HG02852 (cell line): ENCODE measurements at regions not wholly inside any gene's neighbourhood (a gene's known extent, or its start where the extent isn't known, plus 50 kb on each side); places are given as distances from the start of the nearest gene placed in this dataset.

Experiments used
- ATAC-seq: cut with Tn5 transposase; IDR thresholded peaks from one replicate; pipeline ENCODE4 v1.9.1; 2021; ENCODE audit warnings: mild to moderate bottlenecking, moderate library complexity; ENCODE audit not compliant: unreplicated experiment

DNA sequence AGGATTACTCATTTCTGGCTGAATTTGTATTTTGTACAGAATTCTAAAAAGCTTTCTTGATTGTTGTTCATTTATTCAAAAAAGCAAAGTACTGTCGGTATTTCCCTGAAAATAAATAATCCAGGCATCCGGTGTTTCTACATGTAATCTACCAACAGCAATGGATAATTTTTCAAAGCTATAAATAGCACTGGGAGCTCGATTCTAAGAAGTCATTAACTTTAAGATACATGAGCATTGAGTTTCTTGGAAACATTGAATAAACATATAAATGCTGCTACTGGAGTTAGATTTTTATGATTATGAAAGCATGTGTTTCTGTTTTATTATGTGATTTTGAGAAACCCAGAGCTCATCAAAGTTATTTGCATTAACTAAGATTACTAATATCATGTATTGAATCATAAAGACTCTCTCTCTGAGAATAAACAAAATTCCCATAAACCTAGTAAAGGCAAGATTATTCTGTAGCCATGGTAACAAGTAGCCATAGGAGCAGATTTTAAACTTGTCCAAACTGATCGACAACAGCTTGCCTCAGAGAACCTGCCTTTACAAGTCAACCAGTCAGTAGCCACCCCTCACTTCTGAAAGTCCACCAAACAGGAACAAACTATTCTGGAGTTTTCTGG, 197.0 kb downstream of the DRD1 start:
- no peak for ATAC-seq

- ATAC-seq, result no peak
Measured at GRCh38 chr5:175246242-175246888, 197.6 kb downstream of the DRD1 start.

DNA sequence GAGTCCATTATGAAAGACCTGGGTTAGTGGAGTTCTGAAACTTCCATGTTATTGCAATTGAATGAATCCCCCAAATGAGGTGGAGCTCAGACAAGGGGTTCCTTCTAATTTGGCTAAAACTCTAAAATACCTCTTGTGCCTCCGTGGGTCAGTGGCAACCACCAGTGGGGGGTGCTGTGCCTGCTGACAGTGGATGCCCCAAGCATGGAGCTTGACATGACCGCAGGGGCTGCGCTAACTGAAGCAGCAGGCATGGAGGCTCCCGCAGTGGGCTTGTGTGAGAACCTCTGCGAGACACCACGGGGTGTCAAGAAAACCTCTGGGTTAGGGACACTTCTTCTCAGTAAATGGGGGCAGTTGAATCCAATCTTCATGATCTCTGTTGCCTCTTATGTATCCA, 200.5 kb downstream of the DRD1 start:
- no peak for ATAC-seq

- no peak for ATAC-seq
Measured at GRCh38 chr5:175242207-175242606, 201.8 kb downstream of the DRD1 start.

DNA sequence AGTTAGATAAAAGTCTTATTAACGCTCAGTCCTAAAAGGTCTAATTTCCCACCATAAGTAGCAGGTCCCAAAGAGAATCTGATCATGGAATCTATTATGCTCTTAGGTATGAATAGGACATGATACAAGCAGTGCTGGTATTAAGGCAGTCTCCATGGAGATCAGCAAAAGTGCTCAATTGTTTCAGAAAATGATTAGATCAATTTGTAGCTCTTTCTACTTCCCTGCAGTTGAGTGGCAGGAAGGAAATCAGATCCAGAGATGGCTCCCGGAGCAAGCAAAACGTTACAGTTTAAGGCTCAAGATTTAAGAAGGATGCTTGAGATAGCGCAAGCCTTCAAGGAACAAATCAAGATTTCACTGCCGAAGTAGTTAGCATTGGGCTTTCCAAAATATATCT, 205.7 kb downstream of the DRD1 start:
- no peak for ATAC-seq

DNA sequence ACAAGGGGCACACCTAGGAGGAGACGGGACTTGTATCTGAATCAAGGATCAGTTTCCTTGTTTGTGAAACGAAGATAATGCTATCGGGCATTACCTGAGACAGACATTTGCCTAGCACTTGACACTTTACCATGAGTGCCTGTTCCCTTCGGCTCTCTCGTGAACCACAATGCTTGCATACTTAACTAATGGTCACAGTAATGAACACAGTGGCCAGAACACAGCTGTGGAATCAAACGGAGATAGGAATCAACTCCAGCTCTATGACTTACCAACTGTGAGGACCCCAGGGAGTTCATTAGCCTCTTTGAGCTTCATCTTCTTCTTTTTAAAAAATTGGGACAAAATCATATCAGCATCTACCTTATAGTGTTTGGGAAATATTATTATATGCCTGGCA, 207.8 kb downstream of the DRD1 start:
- ATAC-seq, result no peak

DNA sequence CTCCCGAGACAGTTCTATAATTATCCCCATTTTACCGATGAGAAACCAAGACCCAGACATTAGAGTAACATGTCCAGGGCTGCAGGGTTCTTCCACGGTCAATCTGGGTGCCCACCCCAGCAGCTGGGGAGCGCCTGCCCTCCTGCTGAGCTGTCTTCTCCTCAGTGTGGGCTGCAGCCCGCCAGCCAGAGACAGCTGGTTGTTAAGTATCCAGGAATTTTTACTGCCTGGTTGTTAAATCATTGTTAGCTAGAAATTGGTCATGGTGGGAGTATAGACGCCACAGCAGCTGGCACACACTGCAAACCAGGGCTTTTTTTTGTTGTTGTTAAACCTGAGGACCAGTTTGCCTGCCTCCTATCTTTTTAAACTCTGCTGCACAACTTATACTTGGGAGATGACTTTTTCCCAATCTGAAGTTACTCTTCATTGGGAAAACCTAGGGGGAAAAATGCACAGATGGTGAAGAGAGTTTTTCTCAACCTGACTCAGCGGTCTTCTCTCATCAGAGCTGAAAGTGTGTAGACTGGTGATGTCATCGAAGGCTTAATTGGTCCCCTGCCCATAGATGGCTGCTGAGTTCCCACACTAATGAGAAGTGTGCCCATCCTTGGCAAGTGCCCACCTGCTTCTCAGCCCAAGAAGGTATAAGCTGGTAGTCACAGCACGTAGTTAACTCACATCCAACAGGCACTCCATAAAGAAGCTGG, 208.6 kb downstream of the DRD1 start:
- ATAC-seq, result no peak

- no peak for ATAC-seq
Measured at GRCh38 chr5:175230299-175230698, 213.7 kb downstream of the DRD1 start.

- no peak for ATAC-seq
Measured at GRCh38 chr5:175226506-175226905, 217.5 kb downstream of the DRD1 start.

- no peak for ATAC-seq
Measured at GRCh38 chr5:175223291-175223690, 220.7 kb downstream of the DRD1 start.

DNA sequence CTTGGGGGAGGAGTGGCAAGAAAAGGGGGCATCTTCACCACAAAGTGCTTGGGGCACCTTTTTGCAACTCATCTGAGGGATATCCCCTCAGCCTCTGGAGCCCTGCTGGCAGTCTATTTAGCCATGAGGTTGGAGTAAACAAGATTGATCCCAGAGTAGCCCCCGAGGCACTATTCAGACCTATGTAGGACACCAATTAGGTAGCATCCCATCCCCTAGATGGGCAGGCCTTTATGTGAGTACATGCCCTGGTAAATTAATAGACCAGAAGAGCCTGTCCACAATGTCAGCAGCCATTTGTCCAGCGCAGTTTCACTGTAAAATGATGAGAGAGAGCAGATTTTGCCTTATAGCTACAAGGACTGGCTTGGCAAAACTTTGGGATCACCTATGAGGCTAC, 221.4 kb downstream of the DRD1 start:
- no peak for ATAC-seq

- ATAC-seq, result no peak
Measured at GRCh38 chr5:175220549-175220948, 223.4 kb downstream of the DRD1 start.

DNA sequence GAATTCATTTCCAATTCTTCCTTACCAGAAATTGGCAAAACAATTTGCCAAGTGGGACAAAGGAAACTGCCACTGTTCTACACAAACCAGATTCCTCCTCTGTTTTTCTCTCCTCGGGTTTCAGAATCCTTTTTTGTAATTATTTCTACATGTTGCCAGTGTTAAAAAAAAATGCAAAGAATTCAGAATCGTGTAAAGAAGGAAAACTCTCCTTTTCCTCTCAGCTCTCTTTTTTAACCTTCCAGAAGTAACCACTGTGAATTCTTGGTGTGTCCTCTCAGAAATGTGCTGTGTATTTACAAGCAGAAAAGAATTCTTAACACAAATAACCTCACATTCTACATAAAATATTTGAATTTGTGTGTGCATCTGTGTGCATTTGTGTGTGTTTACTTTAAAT, 224.6 kb downstream of the DRD1 start:
- no peak for ATAC-seq

GRCh38 chr5:175216991-175217390, 227.0 kb downstream of the DRD1 start:
- ATAC-seq, result no peak

DNA sequence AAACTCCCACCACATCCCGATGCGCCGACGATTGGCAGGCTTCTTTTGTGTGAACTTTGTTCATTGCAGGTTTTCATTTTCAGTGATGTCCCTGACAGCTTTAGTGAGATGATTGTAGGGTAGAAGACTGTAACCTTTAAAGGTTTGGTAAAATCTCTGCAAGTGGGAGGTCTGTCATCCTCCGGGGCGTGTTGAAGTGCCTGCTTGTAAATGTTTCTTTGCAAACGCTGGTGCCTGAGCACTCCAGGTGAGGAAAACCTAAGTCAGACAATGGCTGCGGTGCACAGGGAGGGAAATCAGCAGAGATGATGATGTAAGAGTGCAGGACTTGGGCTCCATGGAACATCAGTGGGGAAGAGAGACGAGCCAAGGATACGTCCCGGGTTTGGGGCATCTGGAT, 228.1 kb downstream of the DRD1 start:
- ATAC-seq, result no peak

DNA sequence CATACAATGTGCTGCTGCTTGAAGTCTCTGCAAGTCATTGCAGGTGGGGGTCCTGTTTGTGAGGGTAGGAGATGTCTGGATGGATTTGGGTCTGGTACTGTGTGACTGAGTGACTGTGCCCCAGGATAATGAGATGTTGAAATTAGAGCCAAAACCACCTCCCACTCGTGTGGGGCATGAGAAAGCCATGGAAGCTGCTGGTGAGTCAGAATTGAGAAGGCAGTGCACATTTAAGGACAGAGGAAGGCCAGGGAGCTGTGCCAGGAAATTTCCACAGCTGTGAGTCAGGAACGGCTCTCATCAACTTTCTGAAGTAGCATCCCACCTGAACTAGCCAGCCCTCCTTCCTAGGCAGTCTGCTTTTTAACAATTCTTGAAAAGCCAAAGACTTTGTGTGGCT, 229.8 kb downstream of the DRD1 start:
- no peak for ATAC-seq

GRCh38 chr5:175211956-175212756, 231.8 kb downstream of the DRD1 start:
- no peak for ATAC-seq

- no peak for ATAC-seq
Measured at GRCh38 chr5:175207321-175208040, 236.5 kb downstream of the DRD1 start.

DNA sequence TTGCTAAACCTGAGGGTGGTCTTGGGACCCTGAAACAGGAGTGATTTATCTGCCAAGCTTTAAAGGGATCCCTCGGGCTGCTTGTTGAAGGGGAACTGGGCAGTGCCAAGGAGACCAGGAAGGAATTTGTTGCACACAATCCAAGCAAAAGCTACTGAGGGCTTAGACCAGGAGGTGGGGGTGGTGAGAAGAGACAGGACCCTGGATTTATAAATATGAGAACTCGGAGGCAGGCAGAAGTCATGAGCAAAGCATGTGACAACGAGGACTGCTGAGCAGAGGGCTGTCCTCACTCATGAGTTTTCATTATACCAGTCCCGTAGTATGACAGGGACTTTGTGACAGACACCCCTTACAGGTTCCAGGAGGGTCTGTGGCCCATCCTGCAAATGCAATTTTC, 237.3 kb downstream of the DRD1 start:
- no peak for ATAC-seq

GRCh38 chr5:175202463-175203068, 241.4 kb downstream of the DRD1 start:
- no peak for ATAC-seq
